C4-2B (cell line): ENCODE measurements at regions not wholly inside any gene's neighbourhood (a gene's known extent, or its start where the extent isn't known, plus 50 kb on each side); places are given as distances from the start of the nearest gene placed in this dataset.

Experiments used
- H3K27ac ChIP-seq: fragments of 450-650 bp; 2 replicates; pipeline ENCODE4 v1.5.1; 2017
- ZFX ChIP-seq: fragments of 450-650 bp; IDR thresholded peaks from 2 replicates; pipeline ENCODE4 v1.6.1; 2017
- TF ChIP-seq, protein P1 (sequence below): fragments of 450-650 bp; conservative IDR thresholded peaks from 2 replicates; pipeline ENCODE4 v1.5.1; 2017; ENCODE audit warnings: mild to moderate bottlenecking

DNA sequence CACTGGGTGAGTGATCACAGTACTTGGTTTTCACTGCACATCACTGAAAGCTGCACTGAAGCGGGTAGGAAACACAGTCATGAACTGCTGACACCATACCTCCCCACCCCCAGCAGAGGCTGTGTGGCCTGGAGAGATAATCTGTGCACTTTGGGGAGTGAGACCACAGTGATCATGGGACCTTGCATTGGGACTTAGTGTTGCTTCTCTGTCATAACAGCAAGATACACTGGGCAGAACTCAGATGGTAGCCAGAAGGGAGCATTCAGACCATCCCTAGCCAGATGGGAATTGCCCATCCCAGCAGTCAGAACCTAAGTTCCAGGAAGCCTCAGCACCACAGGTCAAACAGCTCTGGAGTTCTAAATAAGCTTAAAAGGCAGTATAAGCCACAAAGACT is 346.4 kb upstream of the TMEM229A start:
- TF ChIP-seq ZFX, result no peak
- TF ChIP-seq, protein P1, sequence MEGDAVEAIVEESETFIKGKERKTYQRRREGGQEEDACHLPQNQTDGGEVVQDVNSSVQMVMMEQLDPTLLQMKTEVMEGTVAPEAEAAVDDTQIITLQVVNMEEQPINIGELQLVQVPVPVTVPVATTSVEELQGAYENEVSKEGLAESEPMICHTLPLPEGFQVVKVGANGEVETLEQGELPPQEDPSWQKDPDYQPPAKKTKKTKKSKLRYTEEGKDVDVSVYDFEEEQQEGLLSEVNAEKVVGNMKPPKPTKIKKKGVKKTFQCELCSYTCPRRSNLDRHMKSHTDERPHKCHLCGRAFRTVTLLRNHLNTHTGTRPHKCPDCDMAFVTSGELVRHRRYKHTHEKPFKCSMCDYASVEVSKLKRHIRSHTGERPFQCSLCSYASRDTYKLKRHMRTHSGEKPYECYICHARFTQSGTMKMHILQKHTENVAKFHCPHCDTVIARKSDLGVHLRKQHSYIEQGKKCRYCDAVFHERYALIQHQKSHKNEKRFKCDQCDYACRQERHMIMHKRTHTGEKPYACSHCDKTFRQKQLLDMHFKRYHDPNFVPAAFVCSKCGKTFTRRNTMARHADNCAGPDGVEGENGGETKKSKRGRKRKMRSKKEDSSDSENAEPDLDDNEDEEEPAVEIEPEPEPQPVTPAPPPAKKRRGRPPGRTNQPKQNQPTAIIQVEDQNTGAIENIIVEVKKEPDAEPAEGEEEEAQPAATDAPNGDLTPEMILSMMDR, result no peak
- no peak overlapping the region for H3K27ac ChIP-seq

DNA sequence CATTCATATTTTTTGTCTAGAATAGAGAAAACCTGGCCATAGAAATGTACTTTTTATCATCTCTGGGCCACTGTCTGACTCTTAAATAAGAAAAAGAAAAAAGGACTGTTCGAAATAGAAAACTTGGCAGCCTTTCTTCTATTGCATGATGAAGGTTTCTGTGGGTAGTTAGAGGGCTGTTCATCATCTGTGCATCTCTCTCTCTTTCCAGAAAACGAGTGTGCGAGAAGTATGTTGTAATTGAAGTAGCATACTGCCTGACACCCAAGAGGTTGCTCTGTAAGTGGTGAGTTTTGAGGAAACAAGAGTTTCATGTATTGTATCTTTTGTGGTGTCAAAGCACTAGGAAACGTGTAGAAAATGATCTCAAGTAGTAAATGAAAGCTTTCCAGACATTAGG is 343.2 kb upstream of the TMEM229A start:
- no peak overlapping the region for H3K27ac ChIP-seq
- TF ChIP-seq, protein P1, result no peak
- no peak for TF ChIP-seq ZFX

DNA sequence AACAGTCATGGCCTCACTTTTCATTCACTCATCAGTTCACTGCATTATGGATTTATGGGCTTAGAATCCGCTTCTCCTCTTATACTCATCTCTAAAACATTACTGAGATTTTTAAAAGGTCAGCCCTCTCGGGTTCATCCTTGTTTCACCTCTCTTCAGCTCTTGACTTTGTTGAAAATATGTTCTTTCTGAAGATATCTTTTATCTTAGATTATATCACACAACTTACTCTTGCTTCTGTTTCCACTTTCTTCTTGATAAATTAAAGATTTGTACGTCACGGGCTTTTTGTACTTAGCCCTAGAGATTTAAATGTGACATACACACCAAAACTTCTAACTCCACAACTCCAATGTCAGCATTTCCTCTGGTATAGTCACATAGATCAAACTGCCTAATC is 342.5 kb upstream of the TMEM229A start:
- no peak for TF ChIP-seq ZFX
- TF ChIP-seq, protein P1, result no peak

DNA sequence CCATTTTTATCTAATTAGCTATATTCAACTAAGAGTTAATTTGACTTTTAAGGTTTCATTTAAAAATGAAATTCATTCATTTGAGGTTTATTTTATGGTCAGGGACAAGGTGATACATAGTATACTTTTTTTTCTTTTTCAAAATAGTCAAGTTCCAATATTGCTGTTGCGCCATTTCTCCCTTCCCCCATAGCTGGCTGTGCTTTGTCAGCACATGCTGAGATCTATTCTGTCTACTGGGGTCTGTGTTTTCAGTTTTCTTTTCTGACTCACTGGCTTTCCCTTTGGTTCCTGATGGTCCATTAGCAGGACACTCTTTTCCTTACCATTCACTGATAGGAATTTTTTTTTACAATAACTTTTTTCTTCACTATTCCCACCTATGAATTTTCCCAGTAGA is 336.4 kb upstream of the TMEM229A start:
- no peak overlapping the region for H3K27ac ChIP-seq
- TF ChIP-seq ZFX, result no peak
- TF ChIP-seq, protein P1, result no peak

More for the DNA sequence above, 342.5 kb upstream of the TMEM229A start:
- H3K27ac ChIP-seq, result no peak overlapping the region

DNA sequence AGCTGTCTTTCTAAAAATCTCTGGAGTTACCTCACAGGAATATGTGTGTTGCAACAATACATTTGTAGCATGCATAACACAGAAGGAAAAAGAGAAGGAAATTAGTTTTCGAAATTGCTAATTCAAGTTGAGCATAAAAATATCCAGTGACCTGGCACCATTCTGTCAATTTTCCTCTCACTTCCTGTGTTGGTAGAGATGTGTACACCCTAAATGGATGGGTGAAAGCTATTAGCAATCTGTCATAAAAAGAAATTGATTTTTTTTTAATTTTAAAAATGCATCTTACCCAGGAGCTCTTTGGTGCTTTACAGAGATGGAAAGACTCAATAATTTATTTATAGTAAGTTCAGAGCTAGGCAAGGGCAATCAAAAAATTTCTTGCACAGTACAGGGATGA is 333.3 kb upstream of the TMEM229A start:
- TF ChIP-seq, protein P1, result no peak
- no peak for TF ChIP-seq ZFX
- H3K27ac ChIP-seq, result no peak overlapping the region

DNA sequence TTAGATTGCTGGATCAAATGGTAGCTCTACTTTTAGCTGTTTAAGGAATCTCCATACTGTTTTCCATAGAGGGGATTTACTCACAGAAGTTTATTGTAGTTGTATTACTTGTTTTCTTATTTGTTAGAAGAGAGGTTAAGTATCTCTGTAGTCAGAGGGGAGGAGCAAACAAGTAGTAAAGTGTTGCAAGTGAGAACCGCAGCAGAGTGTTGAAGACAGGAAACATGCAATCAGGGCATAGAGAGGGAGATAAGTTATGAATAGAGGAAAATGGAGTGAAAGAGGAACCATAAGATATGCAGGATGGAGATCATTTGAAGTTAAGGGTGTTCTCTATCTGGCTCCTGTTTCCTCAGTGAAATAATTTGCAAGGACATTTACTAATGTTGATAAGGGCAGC is 331.4 kb upstream of the TMEM229A start:
- H3K27ac ChIP-seq, result no peak overlapping the region
- TF ChIP-seq ZFX, result no peak
- TF ChIP-seq, protein P1, result no peak

DNA sequence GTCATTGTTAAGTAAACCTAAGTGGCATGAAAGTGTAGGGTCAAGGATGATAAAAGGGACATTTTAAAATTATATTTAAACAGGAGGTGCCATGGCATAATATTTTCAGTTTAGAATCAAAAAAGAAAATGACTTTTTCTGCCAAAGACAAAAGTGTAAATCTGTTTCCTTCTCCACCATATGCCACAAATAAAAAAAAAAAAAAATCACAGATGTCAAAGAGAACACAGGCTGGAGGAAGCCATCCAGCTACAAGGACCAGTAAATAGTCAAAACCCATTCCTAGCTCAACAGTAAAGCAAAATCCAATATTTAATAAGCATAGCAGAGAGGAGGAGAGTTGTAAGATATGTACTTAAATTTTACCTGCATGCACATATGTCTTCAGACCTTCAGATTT is 321.3 kb upstream of the TMEM229A start:
- TF ChIP-seq ZFX, result no peak
- TF ChIP-seq, protein P1, result no peak
- no peak overlapping the region for H3K27ac ChIP-seq
